Right kidney (tissue), 1 donor: ENCODE measurements at regions not wholly inside any gene's neighbourhood (a gene's known extent, or its start where the extent isn't known, plus 50 kb on each side); places are given as distances from the start of the nearest gene placed in this dataset.
A peak's percentile ranks its signal among the peaks of the same experiment; 100 is the strongest.

Experiments
- DNase-seq: peaks from one replicate; pipeline ENCODE4 v3.0.0-alpha.2; 2016

DNA sequence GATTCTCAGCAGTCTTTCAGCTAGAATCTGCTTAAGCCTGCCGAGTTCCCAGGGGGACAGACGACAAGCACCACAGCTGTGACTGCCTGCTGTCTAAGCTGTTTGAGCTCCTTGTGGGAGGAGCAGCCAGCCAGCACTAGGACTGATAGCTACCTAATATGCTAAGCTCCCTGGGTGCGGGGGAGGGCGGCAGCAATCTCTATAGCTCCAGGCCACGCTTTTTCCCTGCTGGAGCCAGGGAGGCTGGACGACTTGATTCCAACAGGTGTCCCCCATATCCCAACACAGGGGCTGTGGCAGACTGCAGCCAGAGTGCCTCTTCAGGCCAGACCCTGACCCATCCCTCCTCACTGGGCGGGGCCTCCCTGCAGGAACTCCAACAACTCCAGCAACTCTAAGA is 134.1 kb upstream of the ARPP21 start:
- DNase-seq: peak; percentile 50

DNA sequence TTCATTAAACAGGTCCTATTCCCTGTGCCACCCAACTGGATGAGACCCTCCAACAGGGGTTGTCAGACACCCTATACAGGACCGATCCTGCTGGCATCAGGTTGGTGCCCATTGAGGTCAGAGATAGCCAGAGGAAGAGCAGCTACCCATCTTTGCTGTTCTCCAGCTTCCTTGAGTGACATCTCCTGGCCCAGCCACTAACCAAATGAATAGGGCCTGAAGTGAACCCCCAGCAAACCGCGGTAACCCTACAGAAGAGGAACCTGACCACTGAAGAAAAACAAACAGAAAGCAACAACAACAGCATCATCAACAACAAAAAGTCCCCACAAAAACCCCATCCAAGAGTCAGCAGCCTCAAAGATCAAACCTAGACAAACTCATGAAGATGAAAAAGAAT is 133.6 kb upstream of the ARPP21 start:
- no peak for DNase-seq

DNA sequence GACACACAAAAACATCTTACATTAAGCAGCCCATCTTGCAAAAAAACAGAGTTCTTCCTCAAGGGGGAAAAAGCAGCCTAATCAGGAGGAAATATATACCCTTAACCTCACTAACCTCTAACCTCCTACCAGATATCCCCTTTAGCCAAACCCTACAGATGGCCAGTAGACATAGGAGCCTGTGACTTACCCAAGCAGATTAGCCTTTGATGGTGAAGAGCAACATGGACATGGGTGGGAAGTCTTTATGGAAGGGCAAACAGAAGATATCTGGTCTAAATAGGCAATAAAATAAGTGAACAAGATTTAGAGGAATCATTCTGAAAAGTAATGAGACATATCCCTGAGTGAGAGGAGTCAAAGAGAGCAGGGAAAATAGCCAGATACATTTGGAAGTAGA is 119.4 kb upstream of the ARPP21 start:
- no peak for DNase-seq

DNA sequence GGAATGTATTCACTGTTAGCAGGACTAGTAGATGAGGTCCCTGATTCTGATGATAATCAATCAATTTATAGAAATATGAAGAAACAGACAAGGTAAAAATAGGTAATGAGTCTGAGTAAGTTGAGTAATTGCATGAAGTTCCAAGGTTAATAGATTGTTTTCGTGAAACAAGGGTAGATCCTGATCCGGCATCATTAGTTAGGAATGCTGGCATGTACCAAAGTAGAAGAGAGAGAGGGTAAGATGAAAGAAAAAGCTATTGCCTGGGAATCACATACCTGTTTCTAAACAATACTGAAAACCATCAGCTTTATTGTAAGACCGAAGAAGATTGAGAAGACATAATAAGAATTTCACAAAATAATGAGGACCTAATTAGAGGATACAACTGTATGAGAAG is 118.1 kb upstream of the ARPP21 start:
- DNase-seq: no peak

DNA sequence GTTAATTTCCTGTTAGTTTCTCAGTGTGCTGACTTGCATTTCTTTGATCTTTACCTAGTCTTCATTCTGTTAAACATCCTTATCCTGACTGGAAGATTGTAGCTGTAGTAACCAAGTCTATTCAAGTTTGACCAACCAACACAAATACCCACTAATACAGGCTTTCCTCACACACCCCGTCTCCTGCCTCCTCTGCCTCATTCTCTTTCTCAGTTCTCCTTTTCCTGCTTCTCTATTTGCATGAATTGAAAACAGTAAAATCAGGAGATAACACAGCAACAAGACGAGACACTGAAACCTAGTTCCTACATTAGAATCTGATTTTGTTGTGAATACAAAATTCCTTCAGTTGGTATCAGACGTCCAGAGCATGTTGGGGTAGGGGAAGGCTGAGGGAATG is 116.9 kb upstream of the ARPP21 start:
- DNase-seq: no peak

DNA sequence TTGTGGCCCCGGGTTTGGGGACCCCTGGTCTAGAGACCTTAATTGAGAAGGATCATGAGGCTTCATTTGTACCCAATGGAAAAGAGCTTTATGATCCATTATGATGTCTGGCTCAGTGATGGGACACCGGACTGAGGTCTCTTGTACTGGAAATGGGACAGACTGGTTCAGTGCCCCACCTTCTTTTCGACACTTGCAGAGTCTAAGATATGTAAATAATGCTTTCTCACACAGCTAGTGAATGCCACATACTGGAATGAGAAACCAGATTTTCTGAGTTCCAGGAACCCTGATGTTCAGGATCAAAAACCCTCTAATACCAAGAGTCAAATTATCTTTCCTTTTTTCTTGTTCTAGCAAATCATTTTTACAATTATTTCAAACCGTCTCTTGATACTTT is 116.3 kb upstream of the ARPP21 start:
- DNase-seq: no peak

DNA sequence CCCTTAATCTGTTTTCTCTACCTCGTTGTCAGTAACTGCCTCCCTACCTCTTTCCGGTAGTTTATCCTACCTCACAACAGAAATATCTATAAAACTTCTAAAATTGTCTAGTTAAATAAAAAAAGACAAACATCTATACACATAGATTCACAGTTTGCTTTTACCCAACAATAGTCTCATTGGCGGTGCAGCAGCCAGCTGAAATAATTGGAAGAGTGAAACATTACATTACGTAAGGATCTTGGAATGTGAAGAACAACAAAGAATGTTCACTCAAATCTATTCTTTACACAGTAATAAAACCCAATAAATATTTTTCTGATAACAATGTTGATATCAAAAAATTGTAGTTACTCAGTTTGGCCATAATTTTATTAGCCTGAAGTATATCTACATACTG is 115.5 kb upstream of the ARPP21 start:
- no peak for DNase-seq

DNA sequence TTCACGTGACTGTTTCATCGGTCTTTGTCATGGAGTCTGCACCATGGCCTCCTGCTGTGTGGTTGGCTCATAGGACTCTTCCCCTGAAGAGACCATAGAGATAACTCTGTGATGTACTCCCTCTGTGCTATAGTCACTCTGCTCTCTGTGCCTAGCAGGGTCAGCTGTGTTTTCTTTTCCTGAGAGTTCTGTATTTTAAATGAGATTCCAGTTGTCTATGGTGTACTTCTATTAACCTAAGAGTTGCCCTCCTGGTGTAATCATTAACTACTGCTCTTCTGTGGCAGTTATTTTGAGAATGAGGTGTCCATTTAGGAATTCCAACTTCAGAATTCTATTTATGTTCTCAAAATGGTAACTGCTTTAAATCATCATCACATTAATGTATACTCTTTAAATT is 114.5 kb upstream of the ARPP21 start:
- no peak for DNase-seq

DNA sequence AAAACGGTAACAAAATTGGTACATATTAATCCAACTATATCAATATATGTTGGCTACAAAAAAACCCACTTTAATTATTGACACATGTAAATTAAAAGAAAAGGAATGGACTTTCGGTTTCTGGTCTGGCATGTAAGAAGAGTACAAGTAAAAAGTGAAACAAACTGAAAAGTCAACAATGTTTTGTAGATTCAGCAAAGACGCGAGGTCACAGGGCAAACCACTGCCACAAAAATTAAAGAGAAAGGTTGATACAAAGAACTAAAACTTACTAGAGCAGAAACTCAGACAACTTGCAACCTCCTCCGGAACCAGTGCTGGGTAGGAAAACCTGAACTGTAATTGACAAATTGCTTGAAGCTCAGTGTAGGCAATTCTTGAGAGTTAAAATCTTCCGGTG is 110.6 kb upstream of the ARPP21 start:
- DNase-seq: no peak

DNA sequence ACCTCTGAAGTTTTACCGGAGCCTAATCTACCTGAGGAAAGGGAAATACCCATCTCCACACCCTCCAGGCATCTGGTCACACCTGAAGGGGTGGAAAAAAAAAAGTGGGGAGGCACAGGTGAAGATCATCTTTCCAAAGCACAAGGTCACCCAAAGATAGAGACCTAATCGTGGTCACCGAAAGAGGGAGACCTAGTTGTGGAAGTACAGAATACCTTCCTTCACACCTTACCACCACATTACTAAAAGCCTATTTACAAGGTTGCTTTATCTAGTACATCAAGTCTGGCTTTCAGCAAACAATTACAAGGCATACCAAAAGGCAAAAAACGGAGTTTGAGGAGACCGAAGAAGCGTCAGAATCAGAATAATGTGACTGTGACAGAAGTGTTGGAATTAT is 110.0 kb upstream of the ARPP21 start:
- DNase-seq: no peak

DNA sequence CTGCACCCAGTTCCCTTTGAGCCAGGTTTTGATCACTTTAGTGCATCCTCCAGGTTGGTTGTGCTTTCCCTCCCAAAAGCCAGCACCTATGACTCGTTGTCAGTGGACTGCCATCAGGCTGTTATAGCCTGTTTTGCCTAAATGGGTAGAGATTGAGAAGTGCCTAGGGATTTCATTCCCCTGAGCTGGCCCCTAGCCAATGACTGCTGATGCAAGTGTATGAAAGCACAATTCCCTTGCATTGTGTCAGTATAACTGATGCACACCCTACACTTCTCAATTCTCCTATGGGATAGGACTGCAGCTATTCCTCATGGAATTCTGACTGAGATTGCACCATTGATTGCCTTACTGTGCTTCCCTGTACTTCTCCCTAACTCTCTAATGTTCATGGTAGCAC is 102.1 kb upstream of the ARPP21 start:
- no peak for DNase-seq

DNA sequence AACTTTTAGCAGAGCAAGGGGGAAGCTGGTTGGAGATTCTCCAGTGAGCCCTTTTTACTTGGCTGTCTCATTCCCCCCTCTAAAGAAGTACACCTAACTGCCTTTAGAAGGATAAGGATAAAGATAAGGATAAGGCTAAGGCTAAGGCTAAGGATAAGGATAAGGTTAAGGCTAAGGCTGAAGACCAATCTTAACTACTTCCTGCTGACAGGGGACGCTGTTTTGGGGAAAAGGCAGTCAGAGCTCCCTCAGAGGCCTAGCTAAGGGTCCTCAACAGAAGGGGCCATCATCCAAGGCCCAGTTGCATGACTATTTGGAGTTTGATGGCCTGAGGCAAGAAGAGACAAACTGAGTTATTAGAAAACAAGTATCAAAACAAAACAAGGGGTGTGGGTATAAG is 94.3 kb upstream of the ARPP21 start:
- DNase-seq: no peak

DNA sequence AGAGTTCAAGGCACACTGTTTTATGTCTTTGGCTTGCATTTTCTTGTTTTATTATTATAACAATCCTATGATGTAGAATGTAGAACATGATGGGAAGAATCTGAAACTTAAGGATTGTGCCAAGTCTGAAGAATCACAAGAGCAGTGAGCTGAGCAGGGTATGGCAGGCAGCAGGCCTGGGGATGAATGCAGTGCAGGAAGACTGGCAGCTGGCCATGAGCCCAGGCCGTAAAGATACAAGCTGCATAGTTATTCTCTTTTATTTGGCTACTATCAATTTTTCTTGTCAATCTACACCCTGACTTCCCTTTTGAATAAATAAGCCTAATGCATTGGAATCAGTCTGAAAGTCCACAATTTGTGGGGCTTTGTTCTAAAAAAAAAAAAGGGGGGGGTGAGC is 89.6 kb upstream of the ARPP21 start:
- no peak for DNase-seq

DNA sequence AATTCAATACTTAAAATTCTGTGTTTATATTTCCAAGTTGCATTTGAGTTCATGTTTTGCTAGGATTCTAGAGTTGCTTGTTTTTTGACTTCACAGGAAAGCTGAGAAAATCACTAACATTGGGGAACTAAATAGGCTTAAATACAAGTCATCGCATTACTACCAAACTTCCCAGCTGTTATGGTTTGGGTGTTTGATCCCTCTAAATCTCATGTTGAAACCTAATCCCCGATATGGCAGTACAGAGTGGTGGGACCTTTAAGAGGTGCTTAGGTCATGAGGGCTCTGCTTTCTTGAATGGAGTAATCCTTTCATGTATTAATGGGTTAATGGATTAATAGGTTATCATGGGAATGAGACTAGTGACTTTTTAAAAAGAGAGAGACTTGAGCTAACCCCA is 77.2 kb upstream of the ARPP21 start:
- DNase-seq: no peak

DNA sequence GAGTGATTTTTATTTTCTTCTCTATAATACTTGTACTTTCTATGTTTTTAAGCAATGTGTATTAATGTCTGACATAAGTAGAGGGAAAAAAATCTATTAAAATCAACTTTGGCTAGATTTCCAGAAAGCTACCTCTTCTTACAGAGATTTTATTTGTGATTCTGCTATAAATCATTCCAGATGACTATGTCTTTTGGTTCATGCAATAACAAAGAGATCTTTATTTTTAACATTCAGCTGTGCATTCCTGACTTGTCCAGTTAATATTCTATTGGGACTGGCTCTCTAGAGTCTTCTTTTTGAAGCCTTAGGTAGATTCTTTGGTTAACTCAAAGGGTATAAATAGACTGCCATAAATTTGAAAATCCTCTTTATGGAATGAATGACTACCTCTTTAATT is 74.3 kb upstream of the ARPP21 start:
- DNase-seq: no peak
